OCI-LY7 (cell line): ENCODE measurements at regions not wholly inside any gene's neighbourhood (a gene's known extent, or its start where the extent isn't known, plus 50 kb on each side); places are given as distances from the start of the nearest gene placed in this dataset.

ENCODE experiments used
- CTCF ChIP-seq: fragments of 200-600 bp; sonication (generic); conservative IDR thresholded peaks from 2 replicates; pipeline ENCODE4 v1.5.1; 2014; ENCODE audit warnings: mild to moderate bottlenecking, antibody characterized with exemption, low read length, moderate library complexity, mixed read lengths
- EZH2phosphoT487 ChIP-seq: fragments of 200-600 bp; sonication (generic); IDR thresholded peaks from 2 replicates; pipeline ENCODE4 v1.6.1; 2018; ENCODE audit warnings: low read depth, borderline replicate concordance, mild to moderate bottlenecking, mixed run types, antibody characterized with exemption, low read length, moderate library complexity, mixed read lengths

- TF ChIP-seq CTCF (no peak), EZH2phosphoT487 (no peak)
Measured at GRCh38 chr3:193971966-193972365, 164.0 kb upstream of the HES1 start.
